Astrocyte of the hippocampus (primary cell): ENCODE measurements at regions not wholly inside any gene's neighbourhood (a gene's known extent, or its start where the extent isn't known, plus 50 kb on each side); places are given as distances from the start of the nearest gene placed in this dataset.

Experiments
- DNase-seq: peaks from one replicate; pipeline ENCODE4 v3.0.0; 2011; ENCODE audit warnings: low read depth, low spot score

DNA sequence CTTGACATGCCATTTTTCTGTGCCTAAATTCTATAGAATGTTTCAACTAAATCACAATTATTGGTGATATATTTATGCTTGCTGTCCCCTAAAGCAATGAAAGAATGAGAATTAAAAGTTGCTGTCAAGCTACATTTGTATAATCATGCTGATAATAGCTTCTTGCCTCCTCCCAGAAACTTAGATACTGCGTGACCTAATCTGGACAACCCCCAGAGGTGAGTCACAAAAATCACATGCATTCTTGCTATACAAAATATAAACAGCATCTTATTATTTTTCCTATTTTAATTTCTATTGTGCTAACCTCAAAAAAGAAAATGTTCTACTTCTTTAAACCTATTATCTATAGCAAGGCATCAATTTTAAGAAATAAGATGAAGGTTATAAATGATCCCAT, 995.8 kb upstream of the ACO1 start:
- no peak for DNase-seq

DNA sequence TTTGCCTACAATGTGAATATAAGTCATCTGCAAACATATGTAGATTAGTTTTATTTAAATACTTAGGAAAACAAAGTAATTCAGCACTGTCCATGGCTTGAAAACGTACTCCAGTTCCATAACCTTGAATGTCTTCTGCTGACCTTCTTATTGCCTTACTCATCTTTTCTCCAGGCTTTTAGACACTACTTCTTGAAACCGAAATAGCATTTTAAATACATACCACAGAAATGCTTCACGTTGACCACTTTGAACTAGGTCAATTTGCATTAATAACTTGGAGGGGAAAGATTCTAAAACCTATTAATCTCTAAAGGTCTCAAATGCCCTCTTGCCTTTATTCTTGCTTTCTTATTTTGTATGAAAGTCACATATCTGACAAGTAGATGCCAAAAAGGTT, 995.4 kb upstream of the ACO1 start:
- no peak for DNase-seq

DNA sequence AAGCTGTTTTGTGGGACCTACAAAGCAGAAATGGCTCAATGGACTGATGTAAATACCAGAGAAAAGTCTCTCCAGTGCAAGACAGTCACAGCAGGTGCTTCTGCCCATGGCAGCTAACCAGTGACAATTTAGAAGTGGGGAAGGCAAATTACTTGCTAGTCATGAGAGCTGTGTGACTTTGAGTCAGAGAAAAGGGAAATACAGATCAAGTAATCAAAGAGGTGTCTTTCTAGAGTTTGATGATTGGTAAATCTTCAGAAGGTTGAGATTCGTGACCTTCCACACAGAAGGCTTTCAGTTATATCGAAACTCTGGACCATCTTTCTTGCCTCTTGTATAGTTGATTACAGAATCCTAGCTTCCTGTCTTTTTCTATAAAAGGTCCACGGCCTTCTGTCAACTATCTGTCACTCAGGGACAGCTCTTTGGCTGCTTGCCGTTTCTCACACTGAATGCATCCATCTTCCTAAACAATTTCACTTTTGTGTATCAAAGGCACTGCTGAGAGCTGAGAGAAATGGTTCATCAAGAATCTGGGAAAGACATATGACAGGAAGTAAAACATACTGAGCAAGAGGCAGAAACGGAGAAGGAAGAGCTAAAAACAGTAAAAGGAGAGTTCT, 993.9 kb upstream of the ACO1 start:
- DNase-seq: no peak

DNA sequence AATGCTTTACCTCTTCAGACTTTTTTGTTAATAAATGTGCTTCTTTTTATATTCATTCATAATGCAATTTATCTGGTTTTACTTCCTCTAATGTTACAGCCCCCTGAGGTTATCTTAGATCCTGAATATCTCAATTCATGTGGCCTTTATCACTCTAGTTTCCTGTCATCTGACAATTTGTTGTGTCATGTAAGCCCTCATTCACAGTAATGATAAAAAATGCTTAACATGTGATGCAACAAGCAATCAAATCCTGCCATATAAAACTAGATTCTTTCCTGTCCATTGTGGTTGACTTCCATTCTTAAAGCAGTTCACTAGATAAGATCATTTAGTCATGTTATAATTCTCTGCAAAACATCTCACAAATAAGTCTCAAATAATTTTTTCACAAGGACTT, 991.2 kb upstream of the ACO1 start:
- no peak for DNase-seq

DNA sequence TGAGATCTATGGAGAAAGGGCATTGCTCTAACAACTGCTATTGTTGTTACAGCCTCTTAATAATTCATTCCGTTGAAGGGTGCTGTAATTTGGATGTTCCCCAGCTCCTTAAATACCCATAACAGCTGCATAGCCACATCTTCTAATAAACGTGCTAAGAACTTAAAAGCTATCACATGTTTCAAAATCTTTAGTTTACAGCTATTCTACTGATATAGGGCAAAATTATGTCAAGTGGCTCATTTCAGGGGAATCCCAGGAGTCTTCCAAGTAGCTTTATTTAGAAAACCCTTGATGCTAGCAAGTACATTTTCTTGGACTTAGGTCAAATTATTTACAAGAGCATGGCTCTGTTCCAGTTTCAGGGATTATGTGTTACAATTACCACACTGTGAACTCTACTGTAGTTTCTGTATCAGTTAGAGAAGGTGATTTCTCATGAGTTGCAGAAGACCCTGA, 990.4 kb upstream of the ACO1 start:
- peak; percentile 81 for DNase-seq

DNA sequence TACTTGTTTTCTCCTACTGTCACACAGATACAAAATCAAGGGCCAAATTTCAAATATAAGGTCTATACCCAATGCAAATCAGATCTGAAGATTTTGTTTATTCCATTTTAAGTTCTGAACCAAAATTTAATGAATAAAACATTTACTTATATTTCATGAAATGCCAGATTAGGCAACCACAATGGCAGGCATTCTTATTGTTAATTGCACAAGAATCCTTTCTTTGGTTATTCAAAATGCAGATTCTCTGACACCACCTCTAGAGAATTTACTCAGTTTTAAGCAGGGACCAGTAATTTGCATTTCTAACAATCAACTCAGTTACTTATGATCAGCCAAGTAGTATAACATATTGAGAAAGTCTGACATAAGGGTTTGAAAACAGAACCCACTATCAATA, 972.4 kb upstream of the ACO1 start:
- peak; percentile 20 for DNase-seq

DNA sequence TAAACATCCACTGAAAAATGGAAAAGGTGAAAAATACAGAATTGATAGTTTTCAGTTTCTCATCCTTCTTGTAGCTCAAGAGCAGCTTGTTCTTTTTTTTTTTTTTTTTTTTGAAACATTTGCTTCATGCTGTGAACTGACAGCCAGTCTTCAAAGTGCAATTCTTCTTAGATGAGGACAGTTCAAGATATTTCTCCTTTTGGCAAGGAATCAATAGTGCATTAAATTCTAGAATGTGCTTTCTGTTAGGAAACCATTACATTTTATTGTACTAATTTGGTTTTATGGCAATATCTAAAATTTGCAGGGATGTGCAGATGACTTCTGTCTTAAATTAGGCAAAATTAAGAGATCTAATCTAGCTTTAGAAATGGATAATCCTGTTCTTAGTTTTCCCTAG, 969.3 kb upstream of the ACO1 start:
- DNase-seq: no peak

DNA sequence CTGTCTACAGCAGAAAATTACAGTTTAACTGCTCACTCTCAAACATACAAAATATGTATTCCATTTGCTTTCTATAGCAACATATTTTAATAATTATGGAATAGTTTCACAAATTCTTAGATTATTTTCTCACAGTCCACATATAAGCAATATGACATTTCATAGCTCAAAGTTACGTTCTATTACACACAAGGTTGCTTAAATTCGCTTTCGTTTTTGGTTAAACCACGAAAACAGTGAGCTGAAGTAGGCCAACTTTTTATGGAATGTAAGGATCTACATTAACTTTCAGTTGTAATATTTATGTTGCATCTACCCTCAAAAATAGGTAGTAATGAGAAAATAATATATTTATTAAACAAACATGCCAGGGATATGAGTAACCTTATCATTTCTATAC, 966.0 kb upstream of the ACO1 start:
- DNase-seq: no peak

DNA sequence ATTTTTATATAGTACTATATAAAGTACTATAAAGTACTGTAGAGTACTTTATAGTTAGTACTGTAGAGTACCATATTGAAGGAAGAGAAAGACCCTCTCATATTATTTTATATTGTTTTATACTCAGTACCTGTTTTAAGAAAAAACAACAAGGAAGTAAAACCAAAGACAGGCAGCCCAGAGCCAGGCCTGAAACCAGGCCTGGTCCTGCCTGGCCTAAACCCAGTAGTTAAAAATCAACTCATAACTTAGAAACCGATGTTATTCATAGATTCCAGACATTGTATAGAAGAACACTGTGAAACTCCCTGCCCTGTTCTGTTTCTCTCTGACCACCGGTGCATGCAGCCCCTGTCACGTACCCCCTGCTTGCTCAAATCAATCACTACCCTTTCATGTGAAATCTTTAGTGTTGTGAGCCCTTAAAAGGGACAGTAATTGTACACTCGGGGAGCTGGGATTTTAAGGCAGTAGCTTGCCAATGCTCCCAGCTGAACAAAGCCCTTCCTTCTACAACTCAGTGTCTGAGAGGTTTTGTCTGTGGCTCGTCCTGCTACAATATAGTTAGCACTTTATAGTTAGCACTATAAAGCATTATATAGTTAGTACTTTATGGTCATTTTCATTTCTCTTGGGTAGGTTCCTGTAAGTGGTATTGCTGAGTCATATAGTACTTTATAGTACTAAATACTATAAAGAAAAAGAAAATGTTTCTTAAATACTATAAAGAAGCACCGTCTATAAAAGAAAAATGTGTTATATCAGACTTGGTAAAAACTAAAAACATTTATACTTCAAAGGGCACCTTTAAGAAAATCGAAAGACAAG, 940.6 kb upstream of the ACO1 start:
- DNase-seq: peak; percentile 2

DNA sequence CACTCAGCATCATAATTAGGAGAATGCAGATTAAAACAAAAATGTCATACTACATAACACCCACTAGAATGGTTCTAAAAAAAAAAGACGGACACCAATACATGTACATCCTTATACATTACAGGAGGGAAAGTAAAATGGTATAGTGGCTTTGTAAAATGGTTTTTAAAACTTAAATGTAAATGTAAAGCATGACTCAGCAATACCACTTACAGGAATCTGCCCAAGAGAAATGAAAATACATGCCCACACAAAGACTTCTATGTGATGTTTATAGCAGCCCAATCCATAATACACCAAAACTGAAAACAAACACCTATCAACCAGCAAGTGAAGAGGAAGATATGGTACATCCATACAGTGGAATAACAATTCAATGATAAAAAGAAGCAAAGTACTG, 939.1 kb upstream of the ACO1 start:
- DNase-seq: no peak

DNA sequence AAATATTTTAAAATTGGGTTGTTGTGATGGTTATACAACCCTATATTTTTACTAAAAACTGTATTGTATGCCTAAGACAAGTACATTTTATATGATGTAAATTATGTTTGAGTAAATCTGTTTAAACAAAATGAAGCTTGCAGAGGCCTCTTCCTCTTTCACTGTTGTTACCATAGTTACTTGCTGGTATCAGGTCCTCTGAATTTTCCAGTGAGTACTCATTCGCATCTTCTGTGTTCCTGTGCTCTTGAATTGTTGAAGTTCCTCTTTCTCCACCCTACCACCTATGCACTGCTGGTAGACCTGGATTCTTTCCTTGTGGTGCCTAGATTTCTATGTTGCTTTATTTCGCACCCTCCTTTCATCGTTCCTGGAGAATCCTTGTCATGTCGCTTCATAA, 938.5 kb upstream of the ACO1 start:
- no peak for DNase-seq

DNA sequence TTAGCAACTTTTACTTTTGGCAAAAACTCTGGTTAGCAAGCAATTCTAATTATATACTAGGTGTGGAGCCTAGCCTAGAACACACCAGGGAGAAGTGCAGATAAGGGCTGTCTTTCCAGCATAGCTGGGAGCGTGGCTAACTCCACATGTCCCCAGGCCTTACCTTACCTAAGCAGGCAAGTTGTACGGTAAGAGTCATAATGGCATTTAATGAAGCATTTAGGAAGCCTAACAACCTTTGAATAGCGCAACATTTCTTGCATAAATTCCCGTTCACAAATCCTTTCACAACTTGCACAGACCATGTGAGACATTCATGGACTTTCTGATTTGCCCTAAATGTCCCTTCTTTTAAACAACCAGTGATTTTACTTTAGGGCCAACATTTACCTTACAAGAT, 917.4 kb upstream of the ACO1 start:
- DNase-seq: no peak

DNA sequence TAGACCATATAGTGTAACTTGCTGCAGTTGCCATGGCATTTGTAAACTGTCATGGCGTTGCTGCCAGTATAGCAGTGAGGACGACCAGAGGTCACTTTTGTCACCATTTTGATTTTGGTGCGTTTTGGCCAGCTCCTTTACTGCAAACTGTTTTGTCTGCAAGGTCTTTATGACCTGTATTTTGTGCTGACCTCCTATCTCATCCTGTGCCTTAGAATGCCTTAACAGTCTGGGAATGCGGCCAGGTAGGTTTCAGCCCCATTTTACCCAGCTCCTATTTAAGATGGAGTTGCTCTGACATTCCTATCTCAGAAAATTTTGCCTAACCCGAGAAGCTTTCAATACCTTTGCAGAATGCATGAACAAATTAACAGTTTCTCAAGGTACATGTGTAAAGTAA, 914.4 kb upstream of the ACO1 start:
- no peak for DNase-seq

DNA sequence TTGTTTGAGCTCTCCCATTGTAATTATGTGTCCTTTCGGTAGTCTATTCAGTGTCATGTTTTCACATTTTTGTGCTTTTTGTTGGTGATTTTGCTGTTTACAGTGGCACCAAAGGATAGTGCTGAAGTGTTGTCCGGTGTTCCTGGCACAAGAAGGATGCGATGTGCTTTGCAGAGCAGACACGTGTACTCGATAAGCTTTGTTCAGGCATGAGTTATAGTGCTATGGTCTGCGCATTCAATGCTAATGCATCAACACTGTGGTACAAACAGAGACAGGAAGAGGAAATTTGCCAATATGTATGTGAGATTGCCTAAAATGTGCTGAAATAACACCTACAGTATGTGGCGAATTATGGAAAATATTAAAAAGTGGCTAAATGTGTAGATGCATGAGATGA, 913.4 kb upstream of the ACO1 start:
- DNase-seq: no peak

DNA sequence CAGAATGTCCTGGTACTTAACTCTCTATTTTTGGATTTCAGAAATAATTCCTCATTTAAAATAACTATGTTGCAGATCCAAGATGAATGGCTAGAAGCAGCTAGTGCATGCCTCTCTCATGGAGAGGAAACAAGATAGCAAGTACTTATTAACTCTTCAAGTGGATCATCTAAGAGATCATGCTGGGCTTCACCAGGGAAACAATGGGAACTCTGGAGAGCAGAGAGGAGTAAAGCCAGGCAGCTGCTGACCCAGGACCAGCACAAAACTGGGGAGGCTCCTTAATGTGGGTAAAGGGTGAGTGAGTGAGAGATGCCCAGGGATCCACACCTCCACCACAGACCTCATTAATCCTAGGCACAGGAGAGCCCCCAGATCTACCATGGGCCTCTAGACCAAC, 897.8 kb upstream of the ACO1 start:
- DNase-seq: no peak

DNA sequence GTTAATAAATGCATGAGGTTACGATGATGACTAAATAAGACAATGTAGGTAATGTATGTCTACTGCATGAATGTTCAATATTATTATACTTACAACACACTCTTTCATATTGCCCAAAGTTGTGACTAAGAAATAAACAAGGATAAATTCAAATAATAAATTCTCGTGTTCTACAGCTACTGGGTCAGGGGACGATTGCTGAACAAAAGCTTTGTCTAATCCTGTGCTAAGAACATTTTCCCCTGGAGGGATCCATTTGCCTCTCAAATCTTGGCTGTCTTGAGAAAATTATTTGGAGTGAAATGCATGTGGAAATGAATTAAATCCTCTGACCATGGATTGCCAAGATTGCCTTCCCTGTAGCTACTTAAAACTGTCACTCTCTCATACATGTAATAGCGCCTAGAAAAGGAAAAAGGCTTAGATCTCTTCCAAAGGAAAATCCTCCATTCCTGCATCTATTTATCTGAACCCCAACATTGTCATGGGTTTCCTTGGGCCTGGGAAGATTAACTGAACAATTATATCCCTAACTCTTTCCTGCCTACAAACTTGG, 893.8 kb upstream of the ACO1 start:
- no peak for DNase-seq

DNA sequence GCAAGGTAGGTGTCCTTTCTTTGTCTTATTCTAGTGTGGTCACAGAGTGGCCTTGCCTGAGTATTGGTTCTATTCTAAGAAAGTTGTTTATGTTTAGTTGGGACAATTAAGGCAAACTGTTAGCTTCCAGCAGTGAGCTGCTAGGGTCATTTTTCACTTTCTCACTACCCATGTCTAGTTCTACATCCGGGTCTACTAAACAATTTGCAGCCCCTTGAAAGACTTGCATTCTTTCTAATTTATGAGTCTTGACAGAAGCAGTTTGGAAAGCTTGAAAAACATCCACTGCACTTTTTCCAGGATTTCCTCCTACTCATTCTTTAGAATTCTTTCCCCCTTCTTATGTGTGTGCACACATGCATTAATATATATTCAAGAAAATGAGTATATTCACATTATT, 892.2 kb upstream of the ACO1 start:
- DNase-seq: no peak

DNA sequence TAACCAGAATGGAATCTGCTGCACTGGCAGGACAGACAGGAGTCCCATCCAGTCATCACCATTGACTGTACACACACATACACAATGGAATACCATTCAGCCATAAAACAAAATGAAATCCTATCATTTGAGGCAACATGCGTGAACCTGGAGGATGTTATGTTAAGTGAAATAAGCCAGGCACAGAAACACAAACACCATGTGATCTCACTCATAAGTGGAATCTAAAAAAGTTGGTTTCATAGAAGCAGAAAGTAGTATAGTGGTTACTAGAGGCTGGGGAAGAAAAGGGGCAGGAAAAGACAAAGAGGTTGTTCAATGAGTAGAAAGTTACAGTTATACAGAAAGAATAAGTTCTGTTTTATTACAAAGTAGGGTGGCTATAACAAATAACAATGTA, 884.0 kb upstream of the ACO1 start:
- DNase-seq: no peak

DNA sequence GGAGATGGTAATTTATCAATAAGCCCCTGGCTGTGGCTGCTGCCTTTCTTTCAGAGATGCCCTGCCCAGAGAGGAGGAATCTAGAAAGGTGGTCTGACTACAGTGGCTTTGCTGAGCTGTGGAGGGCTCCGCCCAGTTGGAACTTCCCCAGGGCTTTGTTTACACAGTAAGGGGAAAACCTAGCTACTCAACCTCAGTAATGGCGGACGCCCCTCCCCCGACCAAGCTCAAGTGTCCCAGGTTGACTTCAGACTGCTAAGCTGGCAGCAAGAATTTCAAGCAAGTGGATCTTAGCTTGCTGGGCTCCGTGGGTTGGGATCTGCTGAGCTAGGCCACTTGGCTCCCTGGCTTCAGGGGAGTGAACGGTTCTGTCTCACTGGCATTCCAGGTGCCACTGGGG, 865.4 kb upstream of the ACO1 start:
- DNase-seq: no peak

DNA sequence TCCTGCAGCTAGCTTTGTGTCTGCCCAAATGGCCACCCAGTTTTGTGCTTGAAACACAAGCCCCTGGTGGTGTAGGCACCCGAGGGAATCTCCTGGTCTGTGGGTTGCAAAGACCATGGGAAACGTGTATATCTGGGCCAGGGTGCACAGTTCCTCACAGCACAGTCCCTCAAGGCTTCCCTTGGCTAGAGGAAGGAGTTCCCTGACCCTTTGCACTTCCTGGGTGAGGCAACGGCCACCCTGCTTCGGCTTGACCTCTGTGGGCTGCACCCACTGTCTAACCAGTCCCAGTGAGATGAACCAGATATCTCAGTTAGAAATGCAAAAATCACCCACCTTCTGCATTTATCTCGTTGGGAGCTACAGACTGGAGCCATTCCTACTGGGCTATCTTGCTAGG, 865.0 kb upstream of the ACO1 start:
- DNase-seq: no peak

DNA sequence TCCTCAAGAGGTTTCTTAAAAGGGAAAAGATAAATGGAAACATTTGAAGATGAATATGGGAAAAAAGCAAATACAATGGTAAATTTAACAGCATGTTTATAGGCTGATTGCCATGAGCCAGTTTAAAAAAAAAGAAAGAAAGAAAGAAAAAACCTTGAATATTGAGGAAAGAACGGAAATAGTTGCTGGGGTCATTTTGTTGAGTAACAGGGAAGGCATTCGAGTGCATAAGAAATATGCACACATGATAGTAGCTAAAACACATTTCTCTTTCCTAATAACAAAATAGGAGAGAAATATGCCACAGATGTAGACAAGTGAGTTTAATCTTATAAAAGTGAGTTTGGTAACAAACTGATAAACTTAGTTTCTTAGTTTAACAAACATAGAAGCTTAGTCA, 864.6 kb upstream of the ACO1 start:
- DNase-seq: no peak

DNA sequence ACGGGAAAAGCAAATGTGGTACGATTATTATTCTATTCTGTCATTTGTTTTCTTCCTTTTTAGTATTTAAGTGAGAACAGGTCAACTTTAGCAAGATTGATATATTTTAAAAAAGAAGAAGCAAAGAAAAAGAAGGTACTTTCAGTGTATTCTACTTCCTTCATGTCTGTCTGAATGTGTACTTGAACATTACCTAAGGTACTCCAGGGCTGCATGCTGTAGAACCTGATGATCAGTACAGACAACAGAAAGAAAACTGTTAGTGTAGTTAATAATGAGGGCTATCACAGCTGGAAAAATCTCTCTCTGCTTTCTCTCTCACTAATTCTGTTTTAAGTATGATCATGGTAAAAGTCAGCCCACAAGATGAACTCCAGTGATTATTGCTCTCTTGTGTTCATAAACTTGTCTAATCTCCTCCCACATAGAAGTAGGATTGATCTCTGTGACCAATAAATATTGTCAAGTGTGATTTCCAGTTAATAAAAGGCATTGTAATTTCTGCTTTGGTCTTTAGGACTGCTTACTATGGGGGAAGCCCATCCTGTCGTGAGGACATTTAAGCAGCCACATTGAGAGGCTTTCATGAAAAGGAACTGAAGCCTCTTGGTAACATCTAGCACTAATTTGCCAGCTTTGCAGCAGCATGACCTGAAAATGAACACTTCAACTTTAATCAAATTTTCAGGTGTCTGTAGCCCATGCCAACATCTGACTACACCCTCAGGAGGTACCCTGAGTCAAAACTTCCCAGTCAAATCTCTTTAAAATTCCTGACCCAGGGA, 864.0 kb upstream of the ACO1 start:
- DNase-seq: no peak
